DMS53 (cell line): ENCODE measurements at regions not wholly inside any gene's neighbourhood (a gene's known extent, or its start where the extent isn't known, plus 50 kb on each side); places are given as distances from the start of the nearest gene placed in this dataset.
"Not testable (repeated sequence)": the region's sequence is repeated elsewhere in the genome, so short reads cannot be mapped to it uniquely, and the experiment has no call there.

Experiments used
- DNase-seq: peaks from one replicate; lab custom pipeline; 2025; lab: John Stamatoyannopoulos, UW

- DNase-seq, result no peak
These were observed 97.1 kb upstream of the TAF11L2 start for GRCh38 chr5:17400724-17401469.

GRCh38 chr5:17401470-17402288 lies 96.4 kb upstream of the TAF11L2 start:
- no peak for DNase-seq

DNA sequence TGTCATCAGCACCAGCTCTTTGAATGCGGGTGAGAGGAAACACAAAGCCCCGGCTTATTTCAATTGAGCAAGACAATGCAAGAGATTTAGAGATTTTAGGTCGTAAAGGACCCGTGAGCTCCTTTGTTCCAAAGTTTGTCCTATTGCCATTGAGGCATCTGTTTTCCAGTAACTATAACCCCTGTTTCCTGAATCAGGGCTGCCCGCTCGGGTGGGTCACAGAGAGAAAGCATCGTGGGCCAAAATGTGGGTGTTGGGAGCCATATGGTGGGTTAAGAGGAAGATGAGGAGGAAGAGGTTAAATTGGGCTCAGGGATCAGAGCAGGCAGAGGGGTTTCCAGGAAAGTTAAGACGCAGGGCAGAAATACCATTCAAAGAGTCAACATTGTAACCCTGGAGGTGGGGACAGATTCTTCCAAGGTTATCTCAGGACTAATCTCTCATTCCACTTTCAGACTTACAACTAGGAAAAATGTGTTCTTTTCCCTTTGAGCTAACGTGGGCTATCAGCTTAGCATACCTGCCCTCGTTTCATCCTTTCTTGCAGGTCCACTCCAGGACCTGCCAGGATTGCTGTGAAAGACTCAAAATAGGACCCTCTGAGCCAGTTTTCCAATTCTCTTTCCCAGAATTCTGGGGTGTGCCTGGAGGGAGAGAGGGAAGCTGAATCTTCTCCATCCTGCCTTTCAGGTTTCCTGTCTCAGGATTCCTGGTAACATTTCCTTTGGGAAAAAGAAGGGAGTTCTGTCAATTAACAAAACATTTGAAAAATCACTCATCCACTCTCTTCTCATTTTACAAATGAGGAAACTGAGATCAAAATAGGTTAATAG lies 95.5 kb upstream of the TAF11L2 start:
- no peak for DNase-seq

- DNase-seq, result no peak
These were observed 94.1 kb upstream of the TAF11L2 start for GRCh38 chr5:17403695-17404490.

GRCh38 chr5:17405976-17406375 lies 92.1 kb upstream of the TAF11L2 start:
- no peak for DNase-seq

- DNase-seq, result no peak
These were observed 91.6 kb upstream of the TAF11L2 start for GRCh38 chr5:17406423-17406838.

DNA sequence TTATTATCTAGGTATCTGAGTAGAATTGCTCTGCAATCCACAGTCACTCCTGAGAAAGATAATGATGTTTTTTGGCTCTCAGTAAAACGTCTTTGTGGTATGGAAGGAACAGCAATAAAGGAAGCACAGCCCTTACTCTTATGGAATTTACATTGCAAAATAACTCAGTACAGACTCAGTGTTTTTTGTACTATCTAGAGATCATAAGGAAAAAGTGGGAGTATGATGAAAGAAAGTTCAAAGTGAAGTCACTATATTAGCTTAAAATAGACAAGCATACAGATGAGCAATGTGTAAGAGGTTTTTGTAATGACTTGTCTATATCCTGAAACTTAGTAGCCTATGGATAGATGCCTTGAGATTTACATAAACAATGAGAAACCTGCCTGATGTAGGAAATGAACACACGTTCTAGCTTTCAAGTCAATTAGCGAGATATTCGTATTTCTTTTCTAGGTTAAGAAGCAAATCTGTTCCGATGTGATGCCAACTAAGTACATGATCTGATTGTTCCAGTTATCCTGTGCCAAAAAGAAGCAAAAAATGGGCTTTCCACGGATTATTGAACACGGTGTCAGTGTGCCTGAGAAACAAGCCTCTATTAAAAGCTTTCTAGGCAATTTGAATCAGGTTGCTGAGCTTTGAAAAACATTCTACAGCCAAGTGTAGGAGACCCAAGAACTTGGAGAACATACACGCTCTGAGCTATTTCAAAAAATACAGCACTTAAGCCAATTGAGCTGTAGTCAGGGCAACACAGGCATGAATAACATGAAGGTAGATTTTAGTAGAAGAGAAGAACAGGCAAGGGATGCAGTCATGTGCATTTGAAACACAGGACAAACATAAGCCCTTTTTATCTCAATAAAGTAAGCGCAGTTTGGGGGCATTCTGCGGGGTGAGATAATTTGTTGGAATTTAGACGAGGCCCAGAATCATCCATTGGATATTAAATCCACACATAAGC lies 86.3 kb upstream of the TAF11L2 start:
- DNase-seq, result no peak

DNA sequence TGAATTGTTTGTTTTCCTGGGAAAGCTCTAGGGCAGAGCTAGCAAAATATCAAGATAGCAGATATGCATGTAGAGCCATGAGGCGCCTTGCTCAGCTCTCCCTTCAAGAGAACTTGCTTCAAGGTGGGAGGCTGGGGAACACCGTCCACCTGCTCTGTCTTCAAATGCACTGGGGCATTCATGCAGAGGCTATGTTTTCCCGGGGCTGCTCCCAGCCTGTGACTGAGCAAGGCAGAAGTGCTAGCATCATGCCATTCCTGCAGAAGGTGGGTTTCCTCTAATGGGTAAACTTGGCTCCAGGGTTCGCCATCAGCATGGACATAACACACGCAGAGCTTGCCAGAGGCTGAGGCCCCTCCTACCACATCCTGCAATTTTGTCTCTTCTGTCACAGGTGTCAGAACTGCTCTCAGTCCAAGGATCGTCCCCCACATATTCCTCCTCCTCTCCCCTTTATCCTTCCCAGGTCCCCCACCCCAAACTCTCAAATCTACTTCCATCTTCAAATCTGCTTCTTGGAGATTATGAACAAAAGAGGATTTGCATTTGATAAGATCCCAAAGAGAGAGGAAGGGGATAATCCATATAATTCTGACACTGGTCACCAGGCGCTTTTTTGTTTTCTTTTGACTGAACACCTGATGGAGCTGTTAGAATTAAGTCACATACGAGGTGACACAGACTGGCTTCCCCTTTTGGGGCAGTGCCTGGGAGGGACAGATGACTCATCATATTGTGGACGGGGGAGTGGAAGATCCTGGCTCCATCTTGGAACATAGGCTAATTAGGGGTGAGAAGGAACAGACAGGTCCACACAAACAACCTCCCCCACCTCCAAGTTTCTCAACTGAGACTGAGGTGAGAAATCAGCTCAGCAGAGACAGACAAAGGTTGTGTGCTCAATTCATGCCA lies 85.0 kb upstream of the TAF11L2 start:
- DNase-seq, result no peak

DNA sequence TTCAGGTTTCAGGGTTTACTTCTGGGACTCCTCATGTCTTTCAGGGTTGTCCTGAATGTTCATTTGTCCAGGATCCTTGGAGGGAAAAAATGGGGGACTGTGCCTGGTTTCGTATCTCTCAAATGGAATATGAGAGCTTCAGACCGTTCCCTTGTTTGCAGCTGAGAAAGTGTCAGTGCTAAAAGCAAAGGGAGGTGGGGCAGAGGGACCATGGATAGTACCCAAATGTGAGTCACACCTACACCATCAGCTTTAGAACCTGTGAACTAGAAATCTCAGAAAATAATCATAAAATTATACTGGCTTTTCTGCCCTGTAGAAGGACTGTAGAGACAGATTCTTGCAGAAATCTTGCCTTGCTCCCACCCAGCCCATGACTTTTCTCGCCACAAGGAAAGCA lies 84.3 kb upstream of the TAF11L2 start:
- DNase-seq, result no peak

- no peak for DNase-seq
These were observed 82.7 kb upstream of the TAF11L2 start for GRCh38 chr5:17415321-17415758.

DNA sequence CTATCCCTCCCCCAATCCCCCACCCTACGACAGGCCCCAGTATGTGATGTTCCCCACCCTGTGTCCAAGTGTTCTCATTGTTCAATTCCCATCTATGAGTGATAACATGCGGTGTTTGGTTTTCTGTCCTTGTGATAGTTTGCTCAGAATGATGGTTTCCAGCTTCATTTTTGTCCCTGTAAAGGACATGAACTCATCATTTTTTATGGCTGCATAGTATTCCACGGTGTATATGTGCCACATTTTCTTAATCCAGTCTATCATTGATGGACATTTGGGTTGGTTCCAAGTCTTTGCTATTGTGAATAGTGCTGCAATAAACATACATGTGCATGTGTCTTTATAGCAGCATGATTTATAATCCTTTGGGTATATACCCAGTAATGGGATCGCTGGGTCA lies 81.7 kb upstream of the TAF11L2 start:
- DNase-seq, result not testable (repeated sequence)

GRCh38 chr5:17424674-17425073 lies 73.4 kb upstream of the TAF11L2 start:
- no peak for DNase-seq

DNA sequence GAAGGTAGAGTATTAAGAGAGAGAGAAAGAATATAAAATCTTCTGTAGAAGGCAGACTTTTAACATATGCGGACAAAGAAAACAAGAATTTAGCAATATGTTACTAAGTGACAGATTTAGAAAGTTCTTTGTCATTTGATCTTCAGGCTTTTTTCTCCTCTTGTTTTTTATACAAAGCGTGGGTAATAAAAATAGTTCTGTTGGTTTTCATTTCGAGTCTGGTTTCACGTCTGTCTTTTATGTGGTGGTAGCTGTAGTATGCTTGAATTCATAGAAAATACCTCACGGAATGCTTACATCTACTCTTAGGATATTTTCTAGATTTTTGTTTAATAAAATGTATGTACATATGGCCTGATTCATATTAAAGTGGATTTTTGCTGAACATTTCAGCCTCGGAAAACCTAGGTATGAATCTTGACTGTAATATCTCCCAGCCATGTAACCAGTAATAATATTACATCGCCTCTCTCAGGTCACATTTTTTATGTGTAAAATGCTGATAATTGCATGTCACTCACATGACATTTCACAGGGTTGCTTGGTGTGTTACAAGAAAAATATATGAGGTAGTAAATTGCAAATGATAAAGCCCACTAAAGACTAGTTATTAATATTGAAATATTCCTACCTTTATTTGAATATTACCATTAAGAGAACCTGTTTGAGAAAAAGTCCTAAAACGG lies 72.5 kb upstream of the TAF11L2 start:
- DNase-seq, result no peak

GRCh38 chr5:17426104-17426749 lies 71.8 kb upstream of the TAF11L2 start:
- no peak for DNase-seq

DNA sequence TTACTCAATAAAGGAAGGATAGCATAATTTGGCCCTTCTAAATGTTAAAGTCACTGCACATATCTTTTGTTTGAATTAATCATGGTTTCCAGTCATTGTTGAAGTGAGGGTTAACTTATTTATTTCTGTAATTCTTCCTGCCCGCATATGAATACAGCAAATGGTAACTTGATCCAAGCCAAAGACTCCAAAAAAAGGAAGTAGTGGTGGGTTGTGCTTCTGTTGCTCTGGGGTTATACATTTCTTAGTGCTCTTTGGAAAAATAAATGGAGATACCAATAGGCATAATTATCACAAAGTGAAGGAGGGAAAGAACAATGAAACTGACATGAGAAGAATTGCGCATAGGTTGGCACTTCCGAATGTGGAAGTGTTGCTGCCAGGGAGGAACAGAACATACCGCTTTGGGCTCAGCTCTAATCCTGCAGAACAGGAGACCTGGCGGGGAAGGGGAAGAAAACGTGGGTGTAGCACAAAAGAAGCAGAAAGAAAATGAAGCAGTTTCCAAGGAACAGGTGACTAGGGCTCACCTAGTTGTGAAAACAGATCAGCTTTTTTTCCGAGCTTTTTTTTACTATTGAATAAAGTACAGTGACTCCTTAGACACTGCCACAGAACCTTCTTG lies 69.7 kb upstream of the TAF11L2 start:
- DNase-seq, result no peak

DNA sequence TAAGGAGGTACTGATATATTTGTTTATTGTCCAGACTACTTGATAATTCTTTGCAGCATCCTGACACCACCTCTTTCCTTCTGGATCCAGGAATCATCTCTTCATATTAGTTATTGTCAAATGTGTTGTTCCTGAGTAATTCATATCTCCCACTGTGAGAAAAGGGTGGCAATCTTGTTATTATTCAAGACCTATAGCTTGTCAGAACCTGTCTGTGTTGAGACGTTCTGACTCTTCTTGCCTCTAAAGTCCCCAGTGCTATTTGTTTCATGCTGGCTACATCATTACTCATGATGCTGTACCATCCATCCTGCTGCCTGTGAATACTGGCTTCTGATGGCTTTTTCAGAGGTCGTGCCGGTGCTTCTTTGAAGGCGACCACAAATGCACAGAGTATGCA lies 68.7 kb upstream of the TAF11L2 start:
- no peak for DNase-seq

DNA sequence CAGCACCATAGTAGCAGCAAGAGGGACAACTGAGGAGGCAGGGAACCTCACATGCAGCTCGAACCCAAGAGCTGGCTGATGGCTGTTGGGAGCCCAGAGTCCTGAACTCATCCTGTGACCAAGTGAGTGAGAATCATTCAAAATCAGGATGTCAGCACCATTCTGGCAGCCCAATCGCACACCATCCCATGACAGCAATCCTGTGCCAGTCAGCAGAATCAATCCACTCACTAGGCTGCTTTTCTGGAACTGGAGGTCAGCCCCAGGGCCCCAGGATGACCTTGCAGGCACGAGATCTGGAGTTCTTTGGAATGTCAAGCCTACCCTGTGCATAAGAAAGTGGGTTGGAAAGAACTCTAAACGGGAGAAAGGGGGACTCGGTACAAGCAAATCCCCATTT lies 67.8 kb upstream of the TAF11L2 start:
- DNase-seq, result no peak
